ENCODE measurements at regions not wholly inside any gene's neighbourhood (a gene's known extent, or its start where the extent isn't known, plus 50 kb on each side); places are given as distances from the start of the nearest gene placed in this dataset.
A peak's percentile ranks its signal among the peaks of the same experiment; 100 is the strongest.

- Histone ChIP-seq H3K23ac (ENCODE audit: low read depth, low read length) (no peak overlapping the region), H3K4ac (ENCODE audit: low read depth, low read length) (no peak overlapping the region), H3K9me1 (ENCODE audit: insufficient read depth, low read length) (no peaks in the 10 kb centered on the region; the same call in 1 of the 2 replicates), H2BK120ac (ENCODE audit: low read depth, low read length) (peak overlapping the region; percentile 57; the same call in 1 of the 2 replicates), H3K36me3 (ENCODE audit: control insufficient read depth, insufficient read depth, low read length) (no peaks in the 10 kb centered on the region), H2BK15ac (ENCODE audit: low read depth, low read length) (peak overlapping the region; percentile 76; the same call in 1 of the 3 replicates), H3K4me2 (ENCODE audit: low read depth, low read length) (no peak overlapping the region), H2AK9ac (replicated peaks; ENCODE audit: low read depth, low read length, poor library complexity) (no peak overlapping the region), H4K20me1 (ENCODE audit: insufficient read depth, low read length) (no peaks in the 10 kb centered on the region), H2BK5ac (ENCODE audit: low read depth, low read length, poor library complexity, severe bottlenecking) (no peak overlapping the region), H3K14ac (replicated peaks; ENCODE audit: low read depth, low read length) (no peak overlapping the region), H4K5ac (ENCODE audit: low read depth, low read length) (no peak overlapping the region; the same call in 1 of the 2 replicates), H2BK20ac (ENCODE audit: low read depth, low read length) (no peak overlapping the region), H4K91ac (ENCODE audit: insufficient read depth, low read depth, low read length) (peak overlapping the region; percentile 24; the same call in 1 of the 2 replicates), H3K4me1 (ENCODE audit: control insufficient read depth, insufficient read depth, low read length) (no peaks in the 10 kb centered on the region), H3K56ac (ENCODE audit: extremely low read depth, insufficient read depth, low read length) (no peak overlapping the region), H3K9ac (ENCODE audit: low read depth, low read length) (no peak overlapping the region), H3K18ac (ENCODE audit: low read depth, low read length) (no peak overlapping the region), H4K8ac (ENCODE audit: low read depth in 2 of 2, low read length in 2 of 2) (peak overlapping the region in 1 of 2 experiments; percentile 57; a peak in 1 of 4 replicates), H3K4me3 (ENCODE audit: insufficient read depth, low read depth, low read length) (no peak overlapping the region), H3K9me3 (ENCODE audit: control insufficient read depth, insufficient read depth, low read length) (no peaks in the 10 kb centered on the region), H3K27me3 (ENCODE audit: control insufficient read depth, insufficient read depth, low read length) (no peaks in the 10 kb centered on the region), H3K79me1 (ENCODE audit: low read depth in 1 of 2, low read length in 2 of 2) (no peaks in the 10 kb centered on the region), H2AK5ac (ENCODE audit: low read depth, low read length) (peak overlapping the region; percentile 9; the same call in 1 of the 2 replicates), H2AFZ (replicated peaks; ENCODE audit: low read length, poor library complexity) (peak overlapping the region; percentile 44), H3K27ac (ENCODE audit: insufficient read depth, low read length) (no peak overlapping the region)
- no peak for ATAC-seq (ENCODE audit: low read depth)
- intact Hi-C loops (cut with micrococcal nuclease), result no loop called here
- no TSS peak for BruUV-seq (replicated peaks)
- dilution Hi-C loops (cut with HindIII; ENCODE audit: low sequenced_read_pairs, unreplicated experiment), result no loop called here
- WGBS, 2 experiments (ENCODE audit: extremely low coverage in 2 of 2, insufficient read length in 1 of 2), result no CpG with 5 or more reads among the region's 1 CpG
- POLR2A ChIA-PET (ENCODE audit: unreplicated experiment), result no interaction called here
- DNase-seq, result peak; percentile 13
- in situ Hi-C loops (cut with MboI; ENCODE audit: low sequenced_read_pairs), result no loop called here
- CTCF ChIA-PET, result interaction anchor here (0.9 to 1.7 kb wide), 3 partner anchors 27 to 176 kb away, joined by 3 to 6 read pairs (median 3); no protein-coding TSS in a partner anchor
- TF ChIP-seq RAD21 (IDR thresholded peaks at IDR 0.05; ENCODE audit: low read length), result peak; percentile 41; the same call in 1 of the 2 replicates
- peak; percentile 24; the same call in 1 of the 2 replicates for TF ChIP-seq SMC3 (IDR thresholded peaks at IDR 0.05; ENCODE audit: low read depth, low read length)
- no peak for TF ChIP-seq CHD1 (IDR thresholded peaks at IDR 0.05; ENCODE audit: low read depth, low read length)
- TF ChIP-seq CTCF (conservative IDR thresholded peaks at IDR 0.05; ENCODE audit: low read depth, low read length), result peak; percentile 23; the same call in 1 of the 2 replicates
- no peak for TF ChIP-seq USF2 (IDR thresholded peaks at IDR 0.05; ENCODE audit: low read depth, low read length)
Measured at GRCh38 chr4:189117426-189117825, 823.2 kb upstream of the FRG1 start.

Data from IMR-90 (cell line).